NCI-H2196 treated with DMSO at 0.1 percent for 48 hours (cell line): ENCODE measurements at regions not wholly inside any gene's neighbourhood (a gene's known extent, or its start where the extent isn't known, plus 50 kb on each side); places are given as distances from the start of the nearest gene placed in this dataset.
"Not testable (repeated sequence)": the region's sequence is repeated elsewhere in the genome, so short reads cannot be mapped to it uniquely, and the experiment has no call there.

Source experiments
- DNase-seq: peaks from one replicate; lab custom pipeline; 2025; ENCODE audit not compliant: unreplicated experiment; lab: John Stamatoyannopoulos, UW

DNA sequence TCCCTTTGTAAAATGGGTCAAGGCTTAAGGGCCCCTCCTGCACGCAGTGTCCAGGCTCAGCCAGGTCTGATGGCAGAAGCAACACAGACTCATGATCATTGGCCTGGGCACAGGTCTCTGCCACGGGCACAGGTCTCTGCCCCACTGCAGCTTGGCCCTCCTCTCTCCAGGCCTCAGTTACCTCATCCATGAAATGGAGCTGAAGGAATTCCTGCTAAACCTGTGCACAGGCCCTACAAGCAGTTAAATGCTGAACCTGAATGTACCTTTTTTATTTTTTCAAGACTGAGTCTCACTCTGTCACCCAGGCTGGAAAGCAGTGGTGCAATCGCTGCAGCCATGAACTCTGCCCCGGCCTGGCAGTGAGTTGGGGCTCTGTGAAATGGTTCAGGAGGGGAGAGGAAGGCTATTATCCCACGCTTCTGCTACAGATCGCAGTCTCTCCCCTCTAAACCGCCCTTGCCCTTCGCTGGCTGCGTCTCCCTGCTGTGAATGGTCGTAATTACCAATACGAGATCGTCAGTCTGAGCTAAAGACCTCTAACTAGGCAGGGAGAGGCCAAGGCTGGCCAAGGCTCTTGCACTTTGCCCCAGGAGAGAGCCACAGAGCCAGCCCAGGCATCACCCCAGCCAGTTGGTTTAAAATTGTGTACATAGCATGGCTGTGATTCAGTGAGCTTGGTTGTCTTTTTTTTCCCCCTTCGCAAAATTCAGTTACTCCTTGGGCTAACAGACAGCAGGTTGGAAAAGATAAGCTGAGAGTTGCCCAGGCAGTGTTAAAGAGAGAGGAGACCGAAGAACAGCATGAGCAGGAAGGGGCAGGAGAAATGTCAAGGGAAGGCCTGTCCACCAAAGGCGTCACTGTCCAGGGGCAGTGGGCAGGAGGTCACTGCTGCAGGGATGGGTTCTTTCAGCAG, 93.0 kb upstream of the KCTD7 start:
- no peak for DNase-seq

DNA sequence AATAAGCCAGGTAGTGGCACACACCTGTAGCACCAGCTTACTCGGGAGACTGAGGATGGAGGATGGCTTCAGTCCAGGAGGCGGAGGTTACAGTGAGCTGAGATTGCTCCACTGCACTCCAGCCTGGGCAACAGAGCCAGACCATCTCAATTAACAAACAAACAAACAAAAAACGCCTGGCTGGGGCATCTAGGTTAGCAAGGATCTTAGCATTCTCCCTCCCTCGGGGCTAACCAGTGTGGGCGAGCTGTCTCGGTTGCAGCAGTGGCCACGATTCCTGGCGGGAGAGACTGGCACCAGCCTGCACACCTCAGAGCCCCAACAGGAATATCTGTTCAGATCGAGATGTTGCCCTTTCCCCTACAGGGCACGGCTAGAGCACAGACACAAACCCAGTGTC, 91.3 kb upstream of the KCTD7 start:
- DNase-seq = no peak

DNA sequence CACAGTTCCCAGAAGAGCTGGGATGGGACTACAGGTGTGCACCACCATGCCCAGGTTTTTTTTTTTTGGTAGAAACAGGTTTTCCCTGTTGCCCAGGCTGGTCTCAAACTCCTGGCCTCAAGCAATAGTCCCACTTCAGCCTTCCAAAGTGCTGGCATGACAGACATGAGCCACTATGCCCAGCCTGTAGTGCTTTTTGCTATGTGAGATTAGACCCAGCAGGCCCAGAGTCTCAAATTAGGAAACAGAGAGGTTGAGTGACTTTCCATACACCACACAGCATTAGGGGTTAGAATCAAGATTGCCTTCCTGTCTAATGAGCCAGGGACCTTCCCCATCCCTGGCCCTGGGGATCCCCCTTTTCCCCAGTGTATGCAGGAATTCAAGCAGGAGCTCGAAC, 90.8 kb upstream of the KCTD7 start:
- DNase-seq = no peak

DNA sequence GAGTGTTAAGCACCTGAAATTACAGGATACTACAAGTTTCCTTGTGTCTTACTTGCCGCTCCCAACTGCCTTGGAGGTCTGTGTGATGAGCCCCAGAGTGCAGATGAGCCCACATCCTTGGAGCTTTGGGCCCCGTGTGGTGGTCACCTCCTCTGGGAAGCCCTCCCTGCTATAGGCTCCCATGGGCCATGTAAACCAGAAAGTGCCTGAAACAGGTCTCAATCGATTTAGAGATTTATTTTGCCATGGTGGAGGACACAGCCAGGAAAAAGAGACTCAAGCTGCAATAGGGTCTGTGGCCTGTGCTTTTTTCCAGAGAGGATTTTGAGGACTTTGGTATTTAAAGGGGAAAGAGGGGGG, 89.4 kb upstream of the KCTD7 start:
- no peak for DNase-seq

DNA sequence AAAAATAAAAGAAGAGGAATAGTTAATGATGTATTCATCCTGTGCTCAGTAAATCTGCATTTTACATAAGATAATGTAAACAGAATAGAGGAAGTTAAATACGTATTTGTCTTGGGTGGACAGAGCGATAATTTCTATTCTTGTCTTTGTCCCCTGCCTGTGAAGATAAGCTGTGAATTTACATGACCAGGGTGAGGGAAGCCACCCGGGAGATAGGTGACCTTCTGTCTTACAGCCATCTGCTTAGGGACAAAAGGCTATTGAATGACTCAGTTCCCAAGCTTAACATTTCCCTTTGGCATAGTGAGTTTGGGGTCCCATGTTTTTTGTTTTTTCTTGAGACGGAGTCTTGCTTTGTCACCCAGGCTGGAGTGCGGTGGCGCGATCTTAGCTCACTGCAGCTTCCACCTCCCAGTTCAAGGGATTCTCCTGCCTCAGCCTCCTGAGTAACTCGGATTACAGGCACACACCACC, 88.7 kb upstream of the KCTD7 start:
- DNase-seq = no peak

DNA sequence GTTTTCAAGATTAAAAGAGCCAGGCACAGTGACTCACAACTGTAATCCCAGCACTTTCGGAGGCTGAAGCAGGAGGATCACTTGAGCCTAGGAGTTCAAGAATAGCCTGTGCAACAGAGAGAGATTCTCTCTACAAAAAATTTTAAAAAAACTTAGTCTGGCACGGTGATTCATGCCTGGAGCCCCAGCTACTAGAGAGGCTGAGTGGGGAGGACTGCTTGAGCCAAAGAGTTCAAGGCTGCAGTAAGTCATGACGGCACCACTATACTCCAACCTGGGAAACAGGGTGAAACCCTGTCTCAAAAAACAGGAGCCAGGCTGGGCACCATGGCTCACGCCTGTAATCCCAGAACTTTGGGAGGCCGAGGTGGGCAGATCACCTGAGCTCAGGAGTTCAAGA, 86.6 kb upstream of the KCTD7 start:
- no peak for DNase-seq

DNA sequence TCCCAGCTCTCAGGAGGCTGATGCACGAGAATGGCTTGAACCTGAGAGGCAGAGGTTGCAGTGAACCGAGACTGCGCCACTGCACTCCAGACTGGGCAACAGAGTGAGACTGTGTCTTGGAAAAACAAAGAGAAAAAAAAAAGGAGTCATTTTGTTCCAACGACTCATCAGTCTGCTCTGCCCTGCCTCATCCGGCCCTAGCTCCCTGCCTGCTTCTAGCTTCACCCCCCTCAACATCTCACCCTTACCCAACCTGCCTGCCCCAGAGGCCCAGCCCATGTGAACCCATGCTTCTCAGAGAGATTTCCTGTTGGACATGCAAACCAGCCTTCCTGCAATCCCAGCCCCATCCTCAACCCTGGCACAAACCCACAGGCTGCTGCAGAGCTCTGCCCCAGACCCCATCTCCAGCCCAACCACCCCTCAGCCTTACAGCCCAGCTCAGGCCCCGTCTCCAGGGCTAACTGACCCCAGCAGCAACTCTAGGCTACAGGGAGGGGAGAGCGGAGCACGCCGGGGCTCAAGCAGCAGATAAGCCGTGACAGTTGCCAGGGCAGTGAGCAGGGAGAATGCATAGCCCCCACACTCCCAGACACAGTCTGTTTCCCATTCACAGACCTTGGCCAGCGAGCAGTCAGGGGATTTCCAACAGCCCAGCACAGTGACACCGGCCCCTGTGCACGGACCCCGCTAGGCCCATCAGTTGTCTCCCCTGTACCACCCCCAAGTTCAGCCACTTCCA, 86.0 kb upstream of the KCTD7 start:
- no peak for DNase-seq

DNA sequence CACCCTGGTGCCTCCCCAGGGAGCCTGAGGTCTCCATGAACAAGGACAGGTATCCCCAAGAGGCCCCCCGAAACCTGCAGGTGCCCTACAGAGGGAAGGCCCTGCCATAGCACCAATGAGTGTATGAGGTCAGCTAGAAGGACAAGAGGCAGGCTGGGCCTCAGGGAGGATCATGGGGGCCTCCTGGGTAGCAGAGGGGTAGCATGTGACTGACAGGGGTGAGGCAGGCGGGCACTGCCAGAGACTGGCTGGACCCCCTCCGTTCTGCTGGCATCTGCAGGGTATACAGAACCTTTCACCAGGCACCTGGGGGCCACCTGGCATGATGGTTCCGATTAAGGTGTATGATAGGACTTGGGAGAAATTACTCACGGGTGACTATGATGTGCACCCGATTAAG, 79.2 kb upstream of the KCTD7 start:
- DNase-seq = no peak

DNA sequence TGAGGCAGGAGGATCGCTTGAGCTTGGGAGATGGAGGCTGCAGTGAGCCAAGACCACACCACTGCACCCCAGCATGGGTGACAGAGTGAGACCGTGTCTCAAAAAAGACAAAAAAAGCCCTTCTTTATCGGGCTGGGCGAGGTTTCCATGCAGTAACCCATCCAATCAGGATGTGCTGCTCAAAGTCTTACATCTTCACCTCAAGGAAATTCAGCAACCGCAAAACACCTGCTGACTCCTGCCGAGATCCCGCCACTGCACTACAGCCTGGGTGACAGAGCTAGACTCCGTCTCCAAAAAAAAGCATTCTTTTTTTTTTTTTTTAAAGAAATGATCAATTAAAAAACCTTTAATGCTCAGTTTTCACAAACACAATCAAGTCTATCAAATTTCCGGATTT, 75.7 kb upstream of the KCTD7 start:
- DNase-seq = no peak

DNA sequence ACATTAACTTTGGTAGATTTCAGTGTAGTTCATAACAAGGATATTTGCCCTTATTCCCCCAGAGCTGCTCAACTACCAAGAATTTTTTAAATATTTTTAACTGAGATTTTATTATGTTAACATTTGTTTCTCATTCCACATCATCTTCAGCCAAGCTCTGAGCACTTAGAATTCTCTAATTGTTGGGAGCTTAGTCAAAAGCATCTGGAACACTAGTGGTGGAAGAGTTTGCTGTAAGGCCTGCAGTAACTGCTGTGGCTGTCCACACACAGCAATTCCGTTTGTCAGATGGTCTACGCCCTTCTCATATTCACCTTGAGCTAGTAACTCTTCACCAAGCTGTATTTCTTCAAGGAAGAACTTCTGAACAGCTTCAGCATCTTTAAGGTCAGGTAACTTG, 75.0 kb upstream of the KCTD7 start:
- DNase-seq = not testable (repeated sequence)

DNA sequence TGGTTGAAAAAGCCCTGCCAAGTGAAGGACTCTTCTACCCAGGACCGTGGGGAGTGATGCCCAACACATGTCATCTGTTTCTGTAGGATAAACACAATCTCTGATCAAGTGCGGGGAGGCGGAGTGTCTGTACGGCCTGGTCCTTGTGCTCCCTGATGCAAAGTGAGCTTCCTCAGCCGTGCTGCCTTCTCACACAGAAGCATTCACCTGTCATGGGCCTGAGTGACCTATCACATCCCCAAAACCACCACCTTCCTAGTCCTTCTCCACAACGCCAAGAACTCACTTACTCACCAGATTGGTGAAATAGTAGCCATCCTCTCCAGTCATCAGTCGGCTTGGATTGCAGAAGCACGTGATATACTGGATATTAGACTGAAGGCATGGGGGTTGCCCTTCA, 74.4 kb upstream of the KCTD7 start:
- DNase-seq = not testable (repeated sequence)

DNA sequence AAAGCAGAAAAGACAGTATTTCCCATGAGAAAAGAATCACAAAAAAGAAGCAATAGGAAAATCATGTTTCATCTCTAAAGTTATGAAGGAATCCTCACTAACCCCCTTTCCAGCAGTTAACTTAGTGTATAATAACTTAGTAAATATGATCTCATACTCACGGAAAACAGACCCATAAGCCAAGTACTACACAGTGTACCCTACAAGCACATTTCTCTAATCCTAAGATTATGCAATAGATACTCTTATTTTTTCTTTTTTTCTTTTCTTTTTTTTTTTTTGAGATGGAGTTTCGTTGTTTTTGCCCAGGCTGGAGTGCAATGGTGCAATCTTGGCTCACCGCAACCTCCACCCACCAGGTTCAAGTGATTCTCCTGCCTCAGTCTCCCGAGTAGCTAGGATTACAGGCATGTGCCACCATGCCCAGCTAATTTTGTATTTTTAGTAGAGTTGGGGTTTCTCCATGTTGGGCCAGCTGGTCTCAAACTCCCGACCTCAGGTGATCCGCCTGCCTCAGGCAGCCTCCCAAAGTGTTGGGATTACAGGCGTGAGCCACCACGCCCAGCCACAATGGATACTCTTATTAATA, 73.7 kb upstream of the KCTD7 start:
- DNase-seq = not testable (repeated sequence)

DNA sequence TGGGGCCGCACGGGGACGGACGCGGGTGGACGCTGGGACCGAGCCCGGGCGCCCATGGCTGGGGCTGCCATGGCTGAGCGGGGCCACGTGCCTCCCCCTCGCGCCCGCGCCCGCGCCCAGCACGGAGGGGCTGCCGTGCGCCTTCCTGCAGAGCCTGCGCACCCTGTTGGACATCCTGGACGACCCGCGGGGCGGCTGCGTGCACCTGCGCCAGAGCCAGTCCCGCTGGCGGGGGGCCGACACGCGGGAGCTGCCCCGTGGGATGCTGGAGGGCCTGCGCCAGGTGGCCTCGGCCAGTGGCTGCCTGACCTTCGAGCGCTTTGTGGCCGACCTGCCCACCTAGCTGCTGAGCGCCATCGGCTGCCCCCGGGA, 72.5 kb upstream of the KCTD7 start:
- DNase-seq = no peak

DNA sequence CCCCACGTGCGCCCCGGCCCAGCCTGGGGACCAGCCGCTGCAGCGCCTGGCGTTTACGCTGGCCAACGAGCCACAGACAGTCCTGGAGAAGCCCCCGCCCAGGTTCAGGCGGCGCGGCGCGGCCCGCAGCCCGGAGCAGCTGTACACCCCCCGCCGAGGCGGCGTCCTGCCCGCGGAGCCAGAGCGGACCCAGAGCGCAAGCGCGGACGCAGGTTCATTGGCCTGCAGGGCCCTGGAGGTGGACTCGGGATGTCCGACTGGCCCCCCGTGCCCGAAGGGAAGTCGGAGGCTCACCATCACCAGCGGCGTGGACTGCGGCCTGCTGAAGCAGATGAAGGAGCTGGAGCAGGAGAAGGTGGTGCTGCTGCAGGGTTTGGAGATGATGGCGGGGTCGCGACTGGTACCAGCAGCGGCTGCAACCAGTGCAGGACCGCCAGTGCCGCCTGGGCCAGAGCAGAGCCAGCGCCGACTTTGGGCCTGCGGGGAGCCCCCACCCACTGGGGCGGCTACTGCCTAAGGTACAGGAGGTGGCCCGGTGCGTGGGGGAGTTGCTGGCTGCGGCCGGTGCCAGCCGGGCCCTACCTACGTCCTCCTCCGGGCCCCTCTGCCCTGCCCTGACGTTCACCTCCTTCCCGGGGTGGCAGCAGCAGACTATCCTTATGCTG, 72.0 kb upstream of the KCTD7 start:
- no peak for DNase-seq

DNA sequence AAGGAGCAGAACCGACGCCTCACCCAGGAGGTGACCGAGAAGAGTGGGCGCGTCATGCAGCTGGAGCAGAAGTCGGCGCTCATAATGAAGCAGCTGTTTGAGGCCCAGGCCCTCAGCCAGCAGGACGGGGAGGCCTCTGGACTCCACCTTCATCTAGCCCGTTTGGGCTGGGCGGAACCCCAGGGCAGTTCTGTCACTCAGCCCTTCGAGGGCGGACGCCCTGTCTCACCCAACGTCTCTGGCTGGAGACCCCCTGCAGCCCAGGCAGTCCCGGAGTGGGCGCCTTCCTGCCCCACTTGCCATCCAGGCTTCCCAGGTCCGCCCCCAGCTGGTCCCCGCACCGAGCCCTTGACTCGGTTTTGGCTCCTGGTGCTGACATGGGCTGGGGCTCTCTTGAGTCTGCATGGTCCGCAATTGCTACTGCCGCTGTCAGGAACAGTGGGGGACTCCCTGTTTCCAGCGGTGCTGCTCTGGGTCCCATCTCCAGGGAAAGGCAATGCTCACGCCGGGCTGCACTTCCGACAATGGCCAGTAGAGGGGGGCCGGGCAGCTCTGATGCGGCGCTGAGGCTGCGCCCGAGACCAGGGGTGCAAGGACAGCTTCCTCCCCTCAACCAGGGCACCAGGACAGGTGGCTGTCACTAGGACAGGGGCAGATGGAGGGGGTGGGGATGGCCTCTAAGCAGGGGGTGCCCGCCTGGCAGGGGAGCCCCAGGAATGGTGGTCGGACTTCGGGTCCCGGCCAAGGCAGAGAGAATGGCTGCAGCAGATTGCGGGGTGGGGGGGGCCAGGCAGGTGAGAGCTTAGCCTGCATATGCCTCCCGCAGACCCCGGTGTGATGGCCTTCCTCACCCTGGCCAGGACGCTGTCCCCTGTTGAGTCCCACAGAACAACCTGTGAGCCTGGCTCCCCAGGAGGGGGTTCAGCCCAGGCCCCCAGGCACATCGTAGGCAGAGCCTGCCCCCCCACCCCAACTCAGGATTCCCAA, 71.2 kb upstream of the KCTD7 start:
- no peak for DNase-seq

DNA sequence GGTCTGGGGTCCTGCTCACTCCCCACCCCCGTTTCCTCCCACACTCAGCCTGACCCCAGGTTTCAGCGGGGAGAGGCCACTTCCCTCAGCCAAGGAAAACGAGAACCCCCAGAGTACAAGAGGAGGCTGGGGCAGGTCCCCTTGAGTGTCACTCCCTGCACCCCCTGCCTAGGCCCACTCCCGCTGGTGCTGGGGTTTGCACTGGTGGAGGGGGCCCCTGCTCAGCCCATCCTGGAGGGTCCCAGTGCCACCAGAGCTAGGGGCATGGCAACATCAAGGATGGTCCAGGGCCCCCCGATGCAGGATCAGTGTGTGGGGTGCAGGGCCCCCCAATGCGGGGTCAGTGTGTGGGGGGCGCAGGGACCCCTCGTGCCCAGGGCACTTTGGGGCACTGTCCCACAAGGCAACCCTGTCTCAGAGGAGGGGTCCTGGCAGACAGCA, 70.5 kb upstream of the KCTD7 start:
- DNase-seq = no peak

DNA sequence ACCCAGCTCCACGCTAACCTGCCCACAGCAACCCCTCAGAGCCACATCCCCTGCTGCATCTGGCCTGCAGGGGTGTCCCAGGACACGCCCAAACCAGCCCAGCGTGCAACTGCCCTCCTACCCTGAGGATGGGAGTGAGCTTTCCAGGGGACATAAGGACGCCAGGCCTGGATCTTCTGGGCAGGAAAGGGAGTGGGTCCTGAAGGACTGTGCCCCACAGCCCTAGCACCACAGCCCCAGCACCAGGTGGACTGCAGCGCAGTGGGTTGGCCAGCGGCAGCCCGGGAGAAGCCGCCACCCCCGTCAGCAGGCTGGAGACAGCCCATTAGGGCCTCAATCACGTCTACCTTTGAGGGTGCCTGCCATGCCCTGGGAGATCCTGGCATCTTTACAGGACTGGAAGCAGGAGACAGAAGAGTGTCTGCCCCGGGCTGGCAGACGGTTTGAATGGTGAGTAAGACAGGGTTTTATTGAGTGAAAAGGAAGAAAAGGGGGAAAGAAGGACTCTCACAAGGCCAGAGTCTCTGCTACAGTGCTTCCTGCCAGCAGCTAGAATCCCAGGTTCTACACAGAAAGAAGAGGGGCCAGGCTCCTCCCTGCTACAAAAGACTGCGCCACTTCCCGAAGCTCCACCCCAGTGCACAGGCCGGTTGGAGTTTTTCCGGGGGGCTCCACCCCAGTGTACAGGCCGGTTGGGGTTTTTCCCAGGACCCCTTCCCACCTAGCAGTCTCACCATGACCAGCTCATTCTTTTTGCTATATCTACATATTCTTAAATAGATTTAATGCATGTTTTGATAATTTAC, 69.8 kb upstream of the KCTD7 start:
- DNase-seq = no peak

DNA sequence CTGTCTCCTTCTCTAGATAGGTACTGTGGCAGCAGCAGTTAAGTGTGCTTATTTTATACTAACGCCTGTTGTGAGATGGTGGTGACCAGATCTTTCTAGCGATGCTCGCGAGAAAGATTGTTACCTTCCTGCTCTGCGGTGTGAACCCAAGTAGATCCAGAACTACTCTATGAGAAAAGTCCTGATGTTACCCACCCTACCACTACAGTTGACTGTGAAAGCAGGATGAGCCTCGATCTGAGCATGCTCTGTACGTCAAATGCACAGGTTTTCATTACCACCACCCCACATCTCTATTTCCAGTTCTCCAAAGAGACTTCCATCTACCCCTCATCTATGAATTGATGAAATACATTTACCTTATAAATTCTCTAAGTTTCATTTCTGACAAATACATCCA, 64.6 kb upstream of the KCTD7 start:
- DNase-seq = no peak

DNA sequence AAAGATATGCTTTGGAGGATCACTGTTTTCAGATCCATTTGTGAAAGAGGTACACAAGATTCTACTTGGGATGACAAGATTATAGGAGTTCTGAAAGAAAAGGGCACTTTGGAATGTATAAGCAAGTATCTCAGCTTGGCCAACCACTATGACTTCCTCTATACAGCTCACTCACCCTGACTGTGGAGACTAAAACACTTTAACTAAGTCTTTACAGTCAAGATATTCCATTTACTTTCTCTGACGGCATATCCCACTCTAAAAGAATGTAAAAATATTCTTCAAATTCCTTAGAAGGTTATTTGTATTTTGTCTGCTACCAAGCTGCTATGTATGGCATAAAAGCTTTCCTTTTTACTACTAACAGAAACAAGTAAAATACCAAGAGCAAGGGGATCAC, 58.5 kb upstream of the KCTD7 start:
- DNase-seq = not testable (repeated sequence)
